ENCODE measurements at regions not wholly inside any gene's neighbourhood (a gene's known extent, or its start where the extent isn't known, plus 50 kb on each side); places are given as distances from the start of the nearest gene placed in this dataset.

DNA sequence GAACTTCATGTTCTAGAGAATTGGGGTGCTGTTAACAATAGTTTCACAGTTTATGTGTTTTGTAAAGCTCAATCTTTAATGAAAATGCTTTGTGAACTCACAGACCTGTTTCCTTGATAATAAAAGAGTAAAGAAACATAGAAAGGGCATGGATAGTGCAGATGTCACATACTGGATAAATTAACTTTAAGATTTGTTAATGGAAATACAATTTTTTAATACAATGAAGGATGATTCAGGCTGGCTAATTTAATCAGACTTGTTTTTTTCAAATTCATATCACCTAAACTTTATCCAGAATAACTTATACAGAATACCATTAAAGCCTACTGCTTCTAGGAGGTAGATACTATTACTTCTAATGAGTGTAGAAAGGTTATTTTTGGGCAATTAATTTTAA, 1033.5 kb upstream of the SLC10A2 start:
- no peak overlapping the region for H2BK5ac ChIP-seq (ENCODE audit: low read length)
- no peaks in the 10 kb centered on the region for H3K79me1 ChIP-seq (ENCODE audit: low read depth, low read length)
- no peak overlapping the region for H3K14ac ChIP-seq (ENCODE audit: low read length)
- H3K18ac ChIP-seq (ENCODE audit: low read length) = no peak overlapping the region
- no peak overlapping the region for H3K4ac ChIP-seq (ENCODE audit: low read length)
- no peak overlapping the region for H4K91ac ChIP-seq (ENCODE audit: low read depth, low read length, poor library complexity)
- H3K9ac ChIP-seq (ENCODE audit: low read depth, low read length, poor library complexity) = no peak overlapping the region
- no peak overlapping the region for H2BK12ac ChIP-seq (ENCODE audit: low read length)
- DNase-seq (ENCODE audit: low spot score) = no peak
- H3K27me3 ChIP-seq (ENCODE audit: control insufficient read depth in 3 of 3, insufficient read depth in 3 of 3, low read depth in 1 of 3, low read length in 3 of 3) = no peaks in the 10 kb centered on the region
- no peak overlapping the region for H2BK120ac ChIP-seq (ENCODE audit: low read depth, low read length)
- H2AK5ac ChIP-seq (ENCODE audit: low read depth, low read length) = no peak overlapping the region
- no peak overlapping the region for H4K8ac ChIP-seq (ENCODE audit: low read depth, low read length)
- no peak overlapping the region for H3K4me2 ChIP-seq (ENCODE audit: insufficient read depth, low read length, poor library complexity, severe bottlenecking)
- H3K4me3 ChIP-seq (ENCODE audit: low read length in 2 of 2) = no peak overlapping the region
- no peak overlapping the region for H3K27ac ChIP-seq (replicated peaks; ENCODE audit: low read length)
- no peaks in the 10 kb centered on the region for H3K4me1 ChIP-seq (ENCODE audit: control insufficient read depth in 2 of 2, insufficient read depth in 1 of 2, low read depth in 1 of 2, low read length in 2 of 2)
- H3K36me3 ChIP-seq (replicated peaks in 1 of 2; ENCODE audit: control insufficient read depth in 2 of 2, insufficient read depth in 2 of 2, low read length in 2 of 2) = no peaks in the 10 kb centered on the region
- H2BK15ac ChIP-seq (ENCODE audit: low read length) = no peak overlapping the region
- H2AFZ ChIP-seq (ENCODE audit: low read length) = no peak overlapping the region
- no peak overlapping the region for H3K23ac ChIP-seq (ENCODE audit: low read depth, low read length, poor library complexity)
- H3K9me3 ChIP-seq (replicated peaks in 1 of 2; ENCODE audit: control insufficient read depth in 2 of 2, insufficient read depth in 1 of 2, low read depth in 1 of 2, low read length in 2 of 2) = peaks cover 0 to 2% of the 10 kb centered on the region in 2 donors

- no peaks in the 10 kb centered on the region for H3K27me3 ChIP-seq (ENCODE audit: control insufficient read depth in 3 of 3, insufficient read depth in 3 of 3, low read depth in 1 of 3, low read length in 3 of 3)
- H2AFZ ChIP-seq (ENCODE audit: low read length) = no peak overlapping the region
- H2BK5ac ChIP-seq (ENCODE audit: low read length) = no peak overlapping the region
- H3K4ac ChIP-seq (ENCODE audit: low read length) = no peak overlapping the region
- WGBS, 2 donors (ENCODE audit: extremely low coverage in 2 of 2, insufficient read length in 2 of 2, insufficient replicate concordance in 1 of 2) = no CpG with 5 or more reads among the region's 4 CpGs
- H3K27ac ChIP-seq (replicated peaks; ENCODE audit: low read length) = no peak overlapping the region
- no peak overlapping the region for H2BK15ac ChIP-seq (ENCODE audit: low read length)
- H2AK5ac ChIP-seq (ENCODE audit: low read depth, low read length) = no peak overlapping the region
- no peak overlapping the region for H3K14ac ChIP-seq (ENCODE audit: low read length)
- no peaks in the 10 kb centered on the region for H3K36me3 ChIP-seq (replicated peaks in 1 of 2; ENCODE audit: control insufficient read depth in 2 of 2, insufficient read depth in 2 of 2, low read length in 2 of 2)
- DNase-seq (ENCODE audit: low spot score) = no peak
- no peaks in the 10 kb centered on the region for H3K79me1 ChIP-seq (ENCODE audit: low read depth, low read length)
- no peak overlapping the region for H2BK12ac ChIP-seq (ENCODE audit: low read length)
- no peak overlapping the region for H3K9ac ChIP-seq (ENCODE audit: low read depth, low read length, poor library complexity)
- no peak overlapping the region for H2BK120ac ChIP-seq (ENCODE audit: low read depth, low read length)
- peaks cover 0 to 2% of the 10 kb centered on the region in 2 donors for H3K9me3 ChIP-seq (replicated peaks in 1 of 2; ENCODE audit: control insufficient read depth in 2 of 2, insufficient read depth in 1 of 2, low read depth in 1 of 2, low read length in 2 of 2)
- H3K4me2 ChIP-seq (ENCODE audit: insufficient read depth, low read length, poor library complexity, severe bottlenecking) = no peak overlapping the region
- no peak overlapping the region for H3K4me3 ChIP-seq (ENCODE audit: low read length in 2 of 2)
- no peak overlapping the region for H4K91ac ChIP-seq (ENCODE audit: low read depth, low read length, poor library complexity)
- no peak overlapping the region for H3K18ac ChIP-seq (ENCODE audit: low read length)
- H3K23ac ChIP-seq (ENCODE audit: low read depth, low read length, poor library complexity) = no peak overlapping the region
- no peaks in the 10 kb centered on the region for H3K4me1 ChIP-seq (ENCODE audit: control insufficient read depth in 2 of 2, insufficient read depth in 1 of 2, low read depth in 1 of 2, low read length in 2 of 2)
- H4K8ac ChIP-seq (ENCODE audit: low read depth, low read length) = no peak overlapping the region
Measured at GRCh38 chr13:104098421-104098820, 1032.2 kb upstream of the SLC10A2 start.

- Histone ChIP-seq H3K4me1 (ENCODE audit: control insufficient read depth in 2 of 2, insufficient read depth in 1 of 2, low read depth in 1 of 2, low read length in 2 of 2) (no peaks in the 10 kb centered on the region), H3K9ac (ENCODE audit: low read depth, low read length, poor library complexity) (no peak overlapping the region), H3K4me3 (ENCODE audit: low read length in 2 of 2) (no peak overlapping the region), H3K23ac (ENCODE audit: low read depth, low read length, poor library complexity) (no peak overlapping the region), H2BK120ac (ENCODE audit: low read depth, low read length) (no peak overlapping the region), H2BK12ac (ENCODE audit: low read length) (no peak overlapping the region), H3K14ac (ENCODE audit: low read length) (no peak overlapping the region), H3K4ac (ENCODE audit: low read length) (no peak overlapping the region), H3K4me2 (ENCODE audit: insufficient read depth, low read length, poor library complexity, severe bottlenecking) (no peak overlapping the region), H2BK15ac (ENCODE audit: low read length) (no peak overlapping the region), H3K18ac (ENCODE audit: low read length) (no peak overlapping the region), H4K91ac (ENCODE audit: low read depth, low read length, poor library complexity) (no peak overlapping the region), H2AFZ (ENCODE audit: low read length) (no peak overlapping the region), H3K79me1 (ENCODE audit: low read depth, low read length) (no peaks in the 10 kb centered on the region), H3K9me3 (replicated peaks in 1 of 2; ENCODE audit: control insufficient read depth in 2 of 2, insufficient read depth in 1 of 2, low read depth in 1 of 2, low read length in 2 of 2) (no peaks in the 10 kb centered on the region), H2AK5ac (ENCODE audit: low read depth, low read length) (no peak overlapping the region), H2BK5ac (ENCODE audit: low read length) (no peak overlapping the region), H3K27ac (replicated peaks; ENCODE audit: low read length) (no peak overlapping the region), H4K8ac (ENCODE audit: low read depth, low read length) (no peak overlapping the region), H3K36me3 (replicated peaks in 1 of 2; ENCODE audit: control insufficient read depth in 2 of 2, insufficient read depth in 2 of 2, low read length in 2 of 2) (no peaks in the 10 kb centered on the region), H3K27me3 (ENCODE audit: control insufficient read depth in 3 of 3, insufficient read depth in 3 of 3, low read depth in 1 of 3, low read length in 3 of 3) (no peaks in the 10 kb centered on the region)
- DNase-seq (ENCODE audit: low spot score) = no peak
- WGBS, 2 donors (ENCODE audit: extremely low coverage in 2 of 2, insufficient read length in 2 of 2, insufficient replicate concordance in 1 of 2) = no CpG with 5 or more reads among the region's 5 CpGs
Measured at GRCh38 chr13:104086759-104087158, 1020.5 kb upstream of the SLC10A2 start.

GRCh38 chr13:104086210-104086609, 1020.0 kb upstream of the SLC10A2 start:
- H4K8ac ChIP-seq (ENCODE audit: low read depth, low read length) = no peak overlapping the region
- H3K14ac ChIP-seq (ENCODE audit: low read length) = no peak overlapping the region
- H3K9me3 ChIP-seq (replicated peaks in 1 of 2; ENCODE audit: control insufficient read depth in 2 of 2, insufficient read depth in 1 of 2, low read depth in 1 of 2, low read length in 2 of 2) = no peaks in the 10 kb centered on the region
- no peak overlapping the region for H3K18ac ChIP-seq (ENCODE audit: low read length)
- no peaks in the 10 kb centered on the region for H3K27me3 ChIP-seq (ENCODE audit: control insufficient read depth in 3 of 3, insufficient read depth in 3 of 3, low read depth in 1 of 3, low read length in 3 of 3)
- no peak overlapping the region for H3K4me3 ChIP-seq (ENCODE audit: low read length in 2 of 2)
- H2AK5ac ChIP-seq (ENCODE audit: low read depth, low read length) = no peak overlapping the region
- H3K36me3 ChIP-seq (replicated peaks in 1 of 2; ENCODE audit: control insufficient read depth in 2 of 2, insufficient read depth in 2 of 2, low read length in 2 of 2) = no peaks in the 10 kb centered on the region
- H3K27ac ChIP-seq (replicated peaks; ENCODE audit: low read length) = no peak overlapping the region
- H3K4me1 ChIP-seq (ENCODE audit: control insufficient read depth in 2 of 2, insufficient read depth in 1 of 2, low read depth in 1 of 2, low read length in 2 of 2) = no peaks in the 10 kb centered on the region
- H3K9ac ChIP-seq (ENCODE audit: low read depth, low read length, poor library complexity) = no peak overlapping the region
- no peak overlapping the region for H4K91ac ChIP-seq (ENCODE audit: low read depth, low read length, poor library complexity)
- H3K23ac ChIP-seq (ENCODE audit: low read depth, low read length, poor library complexity) = no peak overlapping the region
- H2BK5ac ChIP-seq (ENCODE audit: low read length) = no peak overlapping the region
- DNase-seq (ENCODE audit: low spot score) = no peak
- H2BK12ac ChIP-seq (ENCODE audit: low read length) = no peak overlapping the region
- no peak overlapping the region for H2BK15ac ChIP-seq (ENCODE audit: low read length)
- H3K4ac ChIP-seq (ENCODE audit: low read length) = no peak overlapping the region
- H2BK120ac ChIP-seq (ENCODE audit: low read depth, low read length) = no peak overlapping the region
- H3K4me2 ChIP-seq (ENCODE audit: insufficient read depth, low read length, poor library complexity, severe bottlenecking) = no peak overlapping the region
- no peaks in the 10 kb centered on the region for H3K79me1 ChIP-seq (ENCODE audit: low read depth, low read length)
- WGBS, 2 donors (ENCODE audit: extremely low coverage in 2 of 2, insufficient read length in 2 of 2, insufficient replicate concordance in 1 of 2) = no CpG with 5 or more reads among the region's 1 CpG
- H2AFZ ChIP-seq (ENCODE audit: low read length) = no peak overlapping the region

Measured in neuronal stem cell (in vitro differentiated cells).